Stimulated activated CD4-positive, alpha-beta T cell treated with anti-CD3 and anti-CD28 coated beads, Interleukin-2, amount 100 ng/mL, for 48 hours (primary cell): ENCODE measurements at regions not wholly inside any gene's neighbourhood (a gene's known extent, or its start where the extent isn't known, plus 50 kb on each side); places are given as distances from the start of the nearest gene placed in this dataset.
A peak's percentile ranks its signal among the peaks of the same experiment; 100 is the strongest.

Experiments
- DNase-seq, 2 donors: peaks; one replicate each; pipeline ENCODE4 v3.0.0-alpha.2; 2020

DNA sequence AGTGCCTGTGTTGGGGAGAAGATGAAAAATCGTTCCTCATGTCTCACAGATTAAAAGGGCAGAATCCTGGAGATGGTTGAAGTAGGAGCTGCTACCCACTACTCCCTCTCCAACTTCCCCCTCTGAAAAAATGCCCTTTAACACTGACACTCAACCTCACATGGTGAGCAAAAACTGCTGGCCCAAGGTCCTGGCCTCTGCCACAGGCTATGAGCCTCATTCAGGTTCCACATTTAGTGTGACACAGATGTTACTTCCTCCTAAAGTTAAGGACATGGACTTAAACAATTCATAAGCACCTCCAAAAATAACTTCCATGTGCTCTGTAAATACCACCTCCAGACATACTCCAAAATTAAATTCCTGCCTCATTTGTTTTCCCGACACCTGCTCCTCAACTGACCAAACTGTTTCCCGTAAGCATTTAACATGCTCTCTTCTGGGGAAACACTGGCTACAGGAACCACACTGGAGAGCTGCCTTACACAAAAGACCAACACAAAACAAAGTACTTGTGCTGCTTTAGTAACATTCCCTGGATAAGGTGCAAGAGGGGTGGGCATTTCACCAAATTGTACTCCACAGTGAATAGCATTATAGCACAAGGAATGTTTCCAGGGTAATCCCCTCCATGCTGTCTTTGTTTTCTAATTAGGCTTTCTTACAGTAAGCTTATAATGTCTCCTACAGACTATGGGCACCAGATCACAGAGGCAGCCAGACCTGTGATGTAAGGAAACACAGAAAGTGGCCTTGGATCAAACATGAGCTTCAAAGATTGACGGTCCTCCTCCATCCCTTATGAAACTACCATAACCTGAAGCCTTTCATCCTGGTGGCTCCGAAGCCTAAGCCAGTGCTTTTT lies 57.0 kb downstream of the PHLDA1 start:
- DNase-seq = no peak

- DNase-seq = no peak
Measured at GRCh38 chr12:75971253-75971652, 60.3 kb downstream of the PHLDA1 start.

DNA sequence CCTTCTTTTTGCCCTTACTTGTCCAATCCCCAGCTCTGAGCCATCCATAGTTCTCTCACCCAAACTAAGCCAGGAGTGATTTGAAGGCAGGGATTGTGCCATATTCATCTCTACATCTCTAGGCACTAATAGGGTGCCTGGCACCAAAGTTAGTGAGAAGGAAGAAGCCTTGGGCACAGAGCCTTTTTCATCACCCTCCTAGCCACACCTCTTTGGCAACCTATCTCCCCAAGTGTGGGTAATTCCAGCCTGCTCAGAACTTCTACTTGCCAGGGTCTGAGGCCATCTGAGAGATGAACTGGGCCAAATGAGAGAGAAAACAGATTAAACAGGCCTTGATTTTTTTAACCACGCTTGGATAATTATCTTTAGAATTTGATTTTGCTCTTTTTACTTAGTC lies 61.3 kb downstream of the PHLDA1 start:
- no peak for DNase-seq

DNA sequence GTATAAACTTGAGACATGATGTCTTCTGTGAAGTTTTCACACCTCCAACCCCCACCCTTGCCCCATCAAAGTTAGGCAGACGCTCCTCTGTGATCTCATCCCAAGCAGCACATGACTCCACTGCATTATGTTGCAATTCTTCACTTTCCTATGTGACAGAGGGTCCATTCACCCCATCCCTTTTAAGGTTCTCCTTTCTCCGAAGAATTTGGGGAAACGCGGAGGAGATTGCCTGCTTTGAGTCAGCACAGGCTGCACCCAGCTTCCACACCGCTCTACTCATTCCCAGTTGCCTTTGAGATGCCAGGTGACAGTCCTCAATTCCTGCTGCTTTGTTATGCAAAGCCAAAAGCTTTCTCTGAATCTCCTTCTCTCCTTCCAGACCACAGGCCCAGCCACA lies 61.8 kb downstream of the PHLDA1 start:
- DNase-seq = no peak

GRCh38 chr12:75965661-75966060 lies 65.9 kb downstream of the PHLDA1 start:
- DNase-seq = no peak

- no peak for DNase-seq
Measured at GRCh38 chr12:75964150-75964549, 67.4 kb downstream of the PHLDA1 start.

- no peak for DNase-seq
Measured at GRCh38 chr12:75961878-75962277, 69.7 kb downstream of the PHLDA1 start.

- no peak for DNase-seq
Measured at GRCh38 chr12:75960954-75961661, 70.5 kb downstream of the PHLDA1 start.

DNA sequence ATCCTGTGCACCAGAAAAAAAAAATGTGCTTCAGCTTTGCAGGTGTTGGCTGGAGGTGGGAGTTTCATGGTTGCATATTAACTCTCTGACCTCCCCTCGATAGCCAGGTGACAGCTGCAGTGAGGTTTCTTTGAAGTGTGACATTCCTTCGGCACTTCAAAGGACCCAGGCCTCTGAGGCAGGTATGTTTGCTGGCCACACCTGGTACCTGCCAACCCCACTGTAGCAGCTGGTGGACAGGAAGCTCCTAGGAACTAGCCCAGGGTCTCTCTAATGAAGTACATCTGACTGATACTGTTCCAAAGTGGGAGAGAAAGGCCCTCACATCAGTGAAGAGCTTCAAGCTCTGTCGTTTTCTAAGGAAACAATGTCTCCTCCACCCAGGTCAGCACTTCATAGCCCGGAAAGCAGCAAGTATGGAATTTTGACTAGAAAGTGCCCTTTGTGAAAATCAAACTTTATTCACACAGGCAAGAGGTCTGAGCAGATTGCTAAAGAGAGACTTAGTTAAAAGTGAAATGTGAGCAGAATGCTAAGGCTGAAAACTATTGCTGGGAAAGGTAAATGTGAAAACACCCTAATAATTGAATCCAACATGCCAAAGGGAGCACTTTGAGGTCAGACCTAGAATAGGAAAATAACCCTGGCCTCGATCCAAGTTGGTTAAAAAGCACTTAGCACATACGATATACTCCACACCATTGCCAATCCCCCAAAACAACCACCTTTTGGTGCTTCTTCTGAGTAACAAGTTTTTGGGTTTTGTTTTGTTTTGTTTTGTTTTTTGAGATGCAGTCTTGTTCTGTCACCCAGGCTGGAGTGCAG lies 71.3 kb downstream of the PHLDA1 start:
- no peak for DNase-seq

- no peak for DNase-seq
Measured at GRCh38 chr12:75959506-75959905, 72.1 kb downstream of the PHLDA1 start.

DNA sequence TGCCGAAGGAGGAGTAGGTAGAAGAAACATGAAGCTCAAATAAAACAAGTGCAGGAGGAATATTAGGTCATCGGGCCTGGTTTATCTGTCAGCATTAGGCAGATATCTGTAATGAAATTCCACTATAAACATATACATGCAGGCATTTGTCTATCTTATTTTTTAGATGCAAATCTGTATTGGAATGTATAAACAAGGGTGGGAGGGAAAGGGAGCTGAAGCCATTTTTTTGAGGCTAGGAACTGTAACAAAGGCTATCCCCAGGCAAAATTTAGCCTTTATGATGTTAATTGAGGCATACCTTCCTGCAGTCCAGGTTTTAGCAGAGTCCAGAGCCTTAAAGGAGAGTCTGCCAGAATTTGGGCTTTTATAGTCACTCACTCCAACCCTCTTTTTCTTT lies 72.5 kb downstream of the PHLDA1 start:
- DNase-seq = no peak

DNA sequence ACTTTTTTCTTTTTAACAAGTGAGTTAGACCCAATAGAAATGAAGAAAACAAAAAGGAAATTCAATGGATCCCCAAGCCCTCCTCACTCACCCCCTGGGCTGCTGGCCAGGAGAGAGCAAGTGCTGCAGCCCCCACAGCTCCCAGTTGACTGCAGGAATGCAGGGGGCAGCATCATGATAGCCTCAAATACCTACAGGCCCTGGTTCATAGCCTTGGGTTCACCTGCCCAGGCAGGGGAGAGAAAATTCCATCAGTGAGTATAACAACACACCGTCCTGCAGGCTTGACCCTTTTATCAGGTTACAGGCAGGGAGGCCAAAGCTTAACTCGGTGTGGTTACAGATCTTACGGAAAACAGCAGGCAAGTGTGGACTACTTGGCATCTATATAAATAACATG lies 76.3 kb downstream of the PHLDA1 start:
- DNase-seq = no peak

DNA sequence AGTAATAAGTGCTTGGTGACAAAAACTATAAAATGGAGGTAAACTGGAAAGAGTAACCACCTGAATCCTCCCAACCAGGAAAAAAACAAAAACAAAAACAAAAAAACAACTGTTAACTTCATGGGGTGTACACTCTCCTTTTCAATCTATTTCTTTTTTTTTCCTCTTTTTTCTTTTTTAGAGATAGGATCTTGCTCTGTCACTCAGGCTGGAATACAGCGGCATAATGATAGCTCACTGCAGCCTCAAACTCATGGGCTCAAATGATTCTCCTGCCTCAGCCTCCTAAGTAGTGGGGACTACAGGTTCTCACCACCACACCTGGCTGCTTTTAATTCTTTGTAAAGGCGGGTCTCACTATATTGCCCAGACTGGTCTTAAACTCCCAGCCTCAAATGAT lies 76.8 kb downstream of the PHLDA1 start:
- DNase-seq = no peak

- no peak for DNase-seq
Measured at GRCh38 chr12:75954041-75954440, 77.5 kb downstream of the PHLDA1 start.

GRCh38 chr12:75953312-75953906 lies 78.2 kb downstream of the PHLDA1 start:
- DNase-seq = no peak

DNA sequence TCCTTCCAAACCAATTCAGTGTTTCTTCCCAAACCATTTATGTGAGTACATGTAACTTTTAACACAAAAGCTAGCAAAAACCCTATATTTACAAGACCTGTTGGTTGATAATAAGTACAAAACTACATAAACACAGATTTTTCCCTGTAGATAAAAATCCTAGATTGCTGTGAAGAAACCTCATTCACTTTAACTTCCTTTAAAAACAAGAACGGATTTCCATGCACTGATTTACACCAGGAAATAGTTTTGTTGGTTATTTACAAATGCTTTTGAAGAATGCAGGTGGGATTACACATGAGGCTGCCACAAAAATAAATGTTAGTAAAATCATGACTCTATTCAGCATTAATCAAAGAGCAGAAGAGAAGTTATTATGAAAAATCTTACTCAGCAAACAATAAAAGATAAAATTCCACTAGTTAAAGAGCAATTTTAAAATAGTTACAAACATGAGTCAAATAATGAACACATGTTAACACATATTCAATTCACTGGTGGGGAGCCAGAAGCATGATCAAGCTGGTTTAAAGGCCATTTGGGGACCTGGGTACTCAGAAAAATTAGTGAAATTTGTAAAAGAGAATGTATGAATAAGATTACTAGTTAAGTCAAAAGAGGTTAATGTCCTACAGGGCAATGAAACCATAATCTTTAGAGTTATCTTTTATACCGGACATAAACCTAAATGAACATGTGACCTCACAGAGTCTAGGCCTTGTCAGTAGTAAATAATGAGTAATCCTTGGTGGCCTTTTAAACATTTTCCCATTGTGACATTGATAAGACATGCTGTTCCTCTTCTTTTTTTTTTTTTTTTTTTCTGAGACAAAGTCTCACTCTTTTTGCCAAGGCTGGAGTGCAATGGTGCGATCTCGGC lies 79.9 kb downstream of the PHLDA1 start:
- DNase-seq = no peak

DNA sequence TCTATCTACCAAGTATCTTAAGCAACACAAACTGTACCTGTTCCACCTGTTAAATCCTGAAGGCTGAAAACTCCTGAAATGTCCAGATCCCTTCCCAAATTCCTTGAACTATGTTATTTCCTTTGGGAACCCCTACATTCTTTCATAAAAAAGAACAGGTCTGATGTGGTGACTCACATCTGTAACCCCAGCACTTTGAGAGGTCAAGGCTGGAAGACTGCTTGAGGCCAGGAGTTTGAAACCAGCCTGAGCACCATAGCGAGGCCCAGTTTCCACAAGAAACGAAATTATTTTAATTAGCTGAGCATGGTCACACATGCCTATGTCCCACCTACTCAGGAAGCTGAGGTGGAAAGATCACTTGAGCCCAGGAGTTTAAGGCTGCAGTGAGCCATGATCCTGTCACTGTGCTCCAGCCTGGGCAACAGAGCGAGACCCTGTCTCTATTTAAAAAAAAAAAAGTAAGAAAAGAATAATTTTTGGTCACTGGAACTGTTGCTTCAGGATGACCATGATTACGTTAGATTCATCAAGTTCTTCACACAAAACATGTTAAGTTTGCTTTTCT lies 84.3 kb downstream of the PHLDA1 start:
- DNase-seq = no peak

DNA sequence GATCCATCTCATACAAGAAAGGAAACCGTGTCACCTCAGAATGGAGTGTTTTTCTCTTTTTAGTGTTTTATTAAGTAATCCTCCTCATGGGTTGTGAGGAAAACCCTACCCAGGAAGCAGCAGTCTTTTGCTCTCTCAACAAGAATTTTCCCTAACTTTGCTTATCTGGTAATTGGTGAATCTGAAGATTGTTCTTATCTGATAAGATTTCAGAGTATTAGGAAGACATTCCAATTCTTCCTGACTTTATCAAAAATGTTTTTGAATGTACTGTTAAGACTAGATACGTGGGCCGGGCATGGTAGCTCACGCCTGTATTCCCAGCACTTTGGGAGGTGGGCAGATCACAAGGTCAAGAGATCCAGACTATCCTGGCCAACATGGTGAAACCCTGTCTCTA lies 86.0 kb downstream of the PHLDA1 start:
- DNase-seq = no peak

DNA sequence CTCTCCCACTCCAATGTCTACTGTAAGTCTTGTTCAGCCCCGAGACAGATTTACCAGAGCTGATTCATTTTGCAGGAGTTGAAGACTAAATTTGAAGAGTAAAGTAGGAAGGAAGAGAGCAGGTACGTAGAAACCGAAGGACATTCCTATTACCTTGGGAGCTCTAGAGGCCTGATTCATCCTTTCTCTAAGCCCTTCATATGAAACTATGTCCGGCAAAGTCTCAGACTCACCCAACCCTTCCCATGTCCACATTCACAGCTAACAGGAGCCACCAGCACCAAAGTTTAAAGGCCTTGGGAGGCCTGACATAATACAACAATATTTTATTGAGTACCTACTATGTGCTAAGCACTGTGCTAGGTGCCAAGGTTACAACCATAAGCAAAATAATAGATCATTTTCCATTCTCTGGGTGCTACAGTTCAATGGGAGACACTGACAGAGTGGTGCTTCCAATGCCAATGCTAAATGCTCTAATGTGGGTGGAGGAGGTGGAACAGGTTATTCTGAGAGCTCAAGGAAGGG lies 86.6 kb downstream of the PHLDA1 start:
- DNase-seq = no peak

GRCh38 chr12:75944097-75944904 lies 87.3 kb downstream of the PHLDA1 start:
- DNase-seq = peak in 1 of 2 donors; percentile 23

DNA sequence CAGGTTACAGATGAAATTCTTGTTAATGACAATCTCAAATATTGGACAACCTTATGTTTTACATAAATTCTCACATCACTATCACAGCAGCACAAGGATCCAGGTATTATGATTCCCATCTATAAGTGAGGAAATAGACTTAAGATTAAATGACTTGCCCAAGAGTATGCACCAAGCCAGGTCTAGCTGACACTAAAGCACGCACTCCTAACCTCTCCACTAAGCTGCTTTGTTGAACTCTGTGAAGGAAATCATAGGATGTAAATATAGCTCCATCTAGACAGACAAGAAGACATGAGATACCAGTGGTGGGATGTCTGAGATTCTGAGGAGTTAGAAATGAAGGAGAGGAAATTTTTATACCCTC lies 87.9 kb downstream of the PHLDA1 start:
- no peak for DNase-seq
